ENCODE measurements at regions not wholly inside any gene's neighbourhood (a gene's known extent, or its start where the extent isn't known, plus 50 kb on each side); places are given as distances from the start of the nearest gene placed in this dataset.

DNA sequence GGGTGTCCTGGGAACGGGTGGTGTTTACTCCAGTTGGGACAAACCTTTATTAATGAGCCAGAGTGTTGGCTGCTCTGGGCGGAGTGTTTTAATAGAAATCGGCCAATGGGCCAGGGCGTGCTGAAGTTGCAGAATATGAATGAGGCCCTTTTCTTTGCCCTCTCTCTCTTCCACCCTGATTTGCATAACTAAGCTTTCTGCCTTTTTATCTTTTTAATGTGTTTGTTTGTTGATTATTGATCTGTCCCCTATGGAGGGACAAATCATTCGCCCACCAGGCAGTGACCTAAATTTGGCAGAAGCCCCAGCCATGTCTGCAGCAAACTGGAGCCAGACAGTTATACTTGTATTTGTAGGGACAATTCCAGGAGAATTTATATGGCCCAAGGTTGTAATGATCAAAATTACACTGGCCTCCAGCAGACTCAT lies 420.9 kb downstream of the PREX1 start:
- no peaks in the 10 kb centered on the region for H3K9me3 ChIP-seq (ENCODE audit: insufficient read depth, low read length)
- H3K79me2 ChIP-seq (ENCODE audit: low read length), result no peaks in the 10 kb centered on the region
- no peaks in the 10 kb centered on the region for H4K20me1 ChIP-seq (ENCODE audit: insufficient read depth, low read length)
- no peaks in the 10 kb centered on the region for H3K36me3 ChIP-seq (replicated peaks; ENCODE audit: low read depth, low read length)
- H3K4me2 ChIP-seq (ENCODE audit: low read length), result no peak overlapping the region
- H2AFZ ChIP-seq (ENCODE audit: low read depth, low read length), result no peak overlapping the region
- TF ChIP-seq EZH2phosphoT487 (IDR thresholded peaks at IDR 0.05; ENCODE audit: low read depth), result no peak
- TF ChIP-seq, protein P1, sequence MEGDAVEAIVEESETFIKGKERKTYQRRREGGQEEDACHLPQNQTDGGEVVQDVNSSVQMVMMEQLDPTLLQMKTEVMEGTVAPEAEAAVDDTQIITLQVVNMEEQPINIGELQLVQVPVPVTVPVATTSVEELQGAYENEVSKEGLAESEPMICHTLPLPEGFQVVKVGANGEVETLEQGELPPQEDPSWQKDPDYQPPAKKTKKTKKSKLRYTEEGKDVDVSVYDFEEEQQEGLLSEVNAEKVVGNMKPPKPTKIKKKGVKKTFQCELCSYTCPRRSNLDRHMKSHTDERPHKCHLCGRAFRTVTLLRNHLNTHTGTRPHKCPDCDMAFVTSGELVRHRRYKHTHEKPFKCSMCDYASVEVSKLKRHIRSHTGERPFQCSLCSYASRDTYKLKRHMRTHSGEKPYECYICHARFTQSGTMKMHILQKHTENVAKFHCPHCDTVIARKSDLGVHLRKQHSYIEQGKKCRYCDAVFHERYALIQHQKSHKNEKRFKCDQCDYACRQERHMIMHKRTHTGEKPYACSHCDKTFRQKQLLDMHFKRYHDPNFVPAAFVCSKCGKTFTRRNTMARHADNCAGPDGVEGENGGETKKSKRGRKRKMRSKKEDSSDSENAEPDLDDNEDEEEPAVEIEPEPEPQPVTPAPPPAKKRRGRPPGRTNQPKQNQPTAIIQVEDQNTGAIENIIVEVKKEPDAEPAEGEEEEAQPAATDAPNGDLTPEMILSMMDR (IDR thresholded peaks at IDR 0.05; ENCODE audit: low read depth, low read length), result no peak
- no peak overlapping the region for H3K9ac ChIP-seq (ENCODE audit: low read length)
- H3K27ac ChIP-seq (ENCODE audit: low read length), result no peak overlapping the region
- H3K4me3 ChIP-seq (ENCODE audit: low read length), result no peak overlapping the region
- no peaks in the 10 kb centered on the region for H3K4me1 ChIP-seq (ENCODE audit: low read length)
- peaks cover 27% of the 10 kb centered on the region for H3K27me3 ChIP-seq (ENCODE audit: low read depth, low read length)

DNA sequence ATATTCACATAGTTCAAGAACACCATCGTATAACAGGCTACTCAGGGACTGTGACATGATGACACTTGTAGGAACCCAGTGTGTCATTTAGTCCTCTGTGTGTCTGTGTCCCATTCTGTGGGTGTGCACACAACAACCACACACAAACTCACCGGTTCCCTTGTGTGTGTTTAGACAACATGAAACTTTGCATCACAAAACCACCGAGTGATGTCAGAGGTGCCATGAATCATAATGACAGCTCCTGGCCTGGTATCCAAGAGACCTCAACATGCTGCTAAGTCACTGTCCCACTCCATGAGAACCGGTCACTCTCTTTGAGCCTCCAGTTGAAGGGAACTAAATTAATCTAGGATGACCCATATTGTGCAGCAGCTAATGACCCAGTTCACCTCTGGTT lies 421.3 kb downstream of the PREX1 start:
- Histone ChIP-seq H3K9ac (ENCODE audit: low read length) (no peak overlapping the region), H3K4me1 (ENCODE audit: low read length) (peaks cover 3% of the 10 kb centered on the region; the same call in 1 of the 2 replicates), H3K4me2 (ENCODE audit: low read length) (no peak overlapping the region), H4K20me1 (ENCODE audit: insufficient read depth, low read length) (no peaks in the 10 kb centered on the region), H3K4me3 (ENCODE audit: low read length) (no peak overlapping the region), H3K27me3 (ENCODE audit: low read depth, low read length) (peaks cover 31% of the 10 kb centered on the region), H3K36me3 (replicated peaks; ENCODE audit: low read depth, low read length) (no peaks in the 10 kb centered on the region), H3K79me2 (ENCODE audit: low read length) (no peaks in the 10 kb centered on the region), H3K27ac (ENCODE audit: low read length) (no peak overlapping the region), H3K9me3 (ENCODE audit: insufficient read depth, low read length) (no peaks in the 10 kb centered on the region), H2AFZ (ENCODE audit: low read depth, low read length) (no peak overlapping the region)
- no peak for TF ChIP-seq EZH2phosphoT487 (IDR thresholded peaks at IDR 0.05; ENCODE audit: low read depth)
- TF ChIP-seq, protein P1 (IDR thresholded peaks at IDR 0.05; ENCODE audit: low read depth, low read length), result no peak

DNA sequence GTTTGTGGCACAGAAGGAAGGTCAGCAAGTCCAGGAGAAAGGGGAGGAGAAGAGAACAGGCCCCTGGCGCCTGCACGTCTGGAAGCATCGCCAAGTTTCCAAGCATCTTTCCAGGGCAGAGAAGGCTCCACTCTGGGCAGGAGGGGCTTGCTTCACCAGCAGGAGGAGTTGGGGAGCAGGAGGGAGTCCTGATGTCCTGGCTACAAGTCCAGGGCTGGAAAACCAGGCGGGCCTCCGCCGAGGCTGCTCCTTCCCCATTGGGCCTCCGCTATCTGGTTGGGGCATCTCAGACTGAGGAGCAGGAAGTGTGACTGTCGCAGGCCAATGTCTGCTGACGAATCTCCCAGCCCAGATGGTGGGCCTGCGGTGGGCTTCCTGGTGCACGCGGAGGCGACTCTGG lies 421.9 kb downstream of the PREX1 start:
- Histone ChIP-seq H3K27ac (ENCODE audit: low read length) (no peak overlapping the region), H3K4me1 (ENCODE audit: low read length) (peaks cover 6% of the 10 kb centered on the region; the same call in 1 of the 2 replicates), H3K9ac (ENCODE audit: low read length) (no peak overlapping the region), H3K36me3 (replicated peaks; ENCODE audit: low read depth, low read length) (no peaks in the 10 kb centered on the region), H3K4me3 (ENCODE audit: low read length) (no peak overlapping the region), H2AFZ (ENCODE audit: low read depth, low read length) (no peak overlapping the region), H3K79me2 (ENCODE audit: low read length) (no peaks in the 10 kb centered on the region), H3K4me2 (ENCODE audit: low read length) (no peak overlapping the region), H4K20me1 (ENCODE audit: insufficient read depth, low read length) (no peaks in the 10 kb centered on the region), H3K9me3 (ENCODE audit: insufficient read depth, low read length) (no peaks in the 10 kb centered on the region), H3K27me3 (ENCODE audit: low read depth, low read length) (peaks cover 33% of the 10 kb centered on the region)
- TF ChIP-seq, protein P1 (IDR thresholded peaks at IDR 0.05; ENCODE audit: low read depth, low read length), result no peak
- TF ChIP-seq EZH2phosphoT487 (IDR thresholded peaks at IDR 0.05; ENCODE audit: low read depth), result no peak

DNA sequence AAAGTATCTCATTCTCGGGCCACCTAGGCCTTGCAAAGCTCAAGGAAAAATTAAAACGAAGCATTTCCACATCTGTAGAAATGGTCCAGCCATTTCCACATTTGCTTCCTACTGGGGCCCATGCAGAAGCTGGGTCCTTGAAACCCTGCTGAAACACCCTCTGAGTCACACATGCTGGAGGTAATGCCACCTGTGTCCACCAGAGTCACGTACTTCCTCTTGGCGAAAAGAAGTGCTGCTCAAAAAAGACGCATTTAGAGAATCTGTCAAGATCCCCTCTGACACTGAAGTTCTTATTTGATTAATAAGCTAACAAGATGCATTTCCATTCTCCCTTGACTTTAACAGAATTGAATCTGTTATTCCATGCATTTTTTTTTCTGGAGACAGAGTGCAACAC lies 423.2 kb downstream of the PREX1 start:
- H2AFZ ChIP-seq (ENCODE audit: low read depth, low read length), result no peak overlapping the region
- H4K20me1 ChIP-seq (ENCODE audit: insufficient read depth, low read length), result no peaks in the 10 kb centered on the region
- TF ChIP-seq EZH2phosphoT487 (IDR thresholded peaks at IDR 0.05; ENCODE audit: low read depth), result no peak
- TF ChIP-seq, protein P1 (IDR thresholded peaks at IDR 0.05; ENCODE audit: low read depth, low read length), result peak; percentile 18
- H3K9me3 ChIP-seq (ENCODE audit: insufficient read depth, low read length), result no peaks in the 10 kb centered on the region
- peaks cover 30% of the 10 kb centered on the region for H3K27me3 ChIP-seq (ENCODE audit: low read depth, low read length)
- H3K27ac ChIP-seq (ENCODE audit: low read length), result no peak overlapping the region
- H3K4me3 ChIP-seq (ENCODE audit: low read length), result no peak overlapping the region
- H3K9ac ChIP-seq (ENCODE audit: low read length), result no peak overlapping the region
- H3K4me1 ChIP-seq (ENCODE audit: low read length), result peaks cover 6% of the 10 kb centered on the region; the same call in 1 of the 2 replicates
- H3K4me2 ChIP-seq (ENCODE audit: low read length), result no peak overlapping the region
- H3K36me3 ChIP-seq (replicated peaks; ENCODE audit: low read depth, low read length), result no peaks in the 10 kb centered on the region
- H3K79me2 ChIP-seq (ENCODE audit: low read length), result no peaks in the 10 kb centered on the region
